RWPE2 (cell line): ENCODE measurements at regions not wholly inside any gene's neighbourhood (a gene's known extent, or its start where the extent isn't known, plus 50 kb on each side); places are given as distances from the start of the nearest gene placed in this dataset.
A peak's percentile ranks its signal among the peaks of the same experiment; 100 is the strongest.

Source experiments
- ATAC-seq: fragments of 200-7000 bp; cut with Tn5 transposase; 3 replicates; pipeline ENCODE4 v1.9.1; 2021; ENCODE audit warnings: low read depth
- DNase-seq: peaks from one replicate; pipeline ENCODE4 v3.0.0-alpha.2; 2020; ENCODE audit warnings: low spot score
- H3K27ac ChIP-seq: fragments of 450-650 bp; 2 replicates; pipeline ENCODE4 v1.5.1; 2017; ENCODE audit warnings: mild to moderate bottlenecking; ENCODE audit not compliant: poor library complexity, severe bottlenecking
- H3K27me3 ChIP-seq: fragments of 250-450 bp; sonication (Bioruptor Pico); 2 replicates; pipeline ENCODE4 v1.5.1; 2021; ENCODE audit warnings: mild to moderate bottlenecking, moderate library complexity; ENCODE audit not compliant: insufficient read depth, poor library complexity, severe bottlenecking
- H3K36me3 ChIP-seq: fragments of 250-450 bp; sonication (Bioruptor Pico); 2 replicates; pipeline ENCODE4 v1.5.1; 2020; ENCODE audit warnings: low read depth, mild to moderate bottlenecking, moderate library complexity
- H3K4me1 ChIP-seq: fragments of 250-450 bp; sonication (Bioruptor Pico); 2 replicates; pipeline ENCODE4 v1.5.1; 2021; ENCODE audit warnings: mild to moderate bottlenecking, moderate library complexity; ENCODE audit not compliant: insufficient read depth, poor library complexity, severe bottlenecking
- H3K4me3 ChIP-seq: fragments of 250-450 bp; sonication (Bioruptor Pico); 2 replicates; pipeline ENCODE4 v1.5.1; 2021; ENCODE audit warnings: mild to moderate bottlenecking, moderate library complexity; ENCODE audit not compliant: severe bottlenecking
- H3K9me3 ChIP-seq: fragments of 250-450 bp; sonication (Bioruptor Pico); 2 replicates; pipeline ENCODE4 v1.5.1; 2021; ENCODE audit warnings: mild to moderate bottlenecking, moderate library complexity; ENCODE audit not compliant: severe bottlenecking
- CTCF ChIP-seq: fragments of 450-650 bp; IDR thresholded peaks from one replicate; pipeline ENCODE4 v1.5.1; 2017; ENCODE audit warnings: mild to moderate bottlenecking, moderate library complexity; ENCODE audit not compliant: poor library complexity, severe bottlenecking

GRCh38 chr15:62858343-62858742, 184.2 kb upstream of the TPM1 start:
- DNase-seq (no peak), ATAC-seq (no peak)
- no peak for TF ChIP-seq CTCF
- Histone ChIP-seq H3K9me3 (no peaks in the 10 kb centered on the region), H3K36me3 (no peaks in the 10 kb centered on the region), H3K27ac (peak overlapping the region; percentile 44), H3K27me3 (no peaks in the 10 kb centered on the region), H3K4me1 (peaks cover 19% of the 10 kb centered on the region), H3K4me3 (no peak overlapping the region)

- peaks cover 11% of the 10 kb centered on the region for H3K4me1 ChIP-seq
- no peak for ATAC-seq
- TF ChIP-seq CTCF: no peak
- DNase-seq: no peak
- no peak overlapping the region for H3K4me3 ChIP-seq
- no peaks in the 10 kb centered on the region for H3K27me3 ChIP-seq
- no peak overlapping the region for H3K27ac ChIP-seq
- H3K9me3 ChIP-seq: no peaks in the 10 kb centered on the region
- H3K36me3 ChIP-seq: no peaks in the 10 kb centered on the region
Measured at GRCh38 chr15:62862717-62863116, 179.8 kb upstream of the TPM1 start.

- H3K9me3 ChIP-seq: no peaks in the 10 kb centered on the region
- no peaks in the 10 kb centered on the region for H3K27me3 ChIP-seq
- no peak overlapping the region for H3K27ac ChIP-seq
- ATAC-seq (no peak), DNase-seq (no peak)
- no peak overlapping the region for H3K4me3 ChIP-seq
- TF ChIP-seq CTCF: no peak
- H3K36me3 ChIP-seq: no peaks in the 10 kb centered on the region
- no peaks in the 10 kb centered on the region for H3K4me1 ChIP-seq
Measured at GRCh38 chr15:62866366-62866765, 176.2 kb upstream of the TPM1 start.

- ATAC-seq (no peak), DNase-seq (no peak)
- Histone ChIP-seq H3K27ac (no peak overlapping the region), H3K9me3 (no peaks in the 10 kb centered on the region), H3K4me3 (no peak overlapping the region), H3K27me3 (no peaks in the 10 kb centered on the region), H3K36me3 (no peaks in the 10 kb centered on the region), H3K4me1 (no peaks in the 10 kb centered on the region)
- TF ChIP-seq CTCF: no peak
Measured at GRCh38 chr15:62867844-62868243, 174.7 kb upstream of the TPM1 start.

- no peaks in the 10 kb centered on the region for H3K36me3 ChIP-seq
- no peaks in the 10 kb centered on the region for H3K4me1 ChIP-seq
- no peak overlapping the region for H3K27ac ChIP-seq
- TF ChIP-seq CTCF: no peak
- H3K9me3 ChIP-seq: no peaks in the 10 kb centered on the region
- DNase-seq (no peak), ATAC-seq (no peak)
- H3K4me3 ChIP-seq: no peak overlapping the region
- no peaks in the 10 kb centered on the region for H3K27me3 ChIP-seq
Measured at GRCh38 chr15:62868507-62868906, 174.0 kb upstream of the TPM1 start.
